Neural cell (in vitro differentiated cells): ENCODE measurements at regions not wholly inside any gene's neighbourhood (a gene's known extent, or its start where the extent isn't known, plus 50 kb on each side); places are given as distances from the start of the nearest gene placed in this dataset.

Experiments
- H2AFZ ChIP-seq: fragments of 200-600, 300-800 bp; sonication (generic), shearing (Covaris generic); 2 replicates; pipeline ENCODE4 v1.6.0; 2014; ENCODE audit warnings: low read depth, mild to moderate bottlenecking, antibody characterized with exemption, low read length, moderate library complexity
- H3F3A ChIP-seq: fragments of 200-600 bp; shearing (Covaris generic); 2 replicates; pipeline ENCODE4 v1.6.1; 2016; ENCODE audit warnings: mild to moderate bottlenecking, moderate library complexity, mixed read lengths, antibody characterized with exemption, low read length; ENCODE audit not compliant: insufficient read depth, poor library complexity, severe bottlenecking
- H3K27ac ChIP-seq: fragments of 200-600, 300-800 bp; sonication (generic), shearing (Covaris generic); 2 replicates; pipeline ENCODE4 v1.5.1; 2014; ENCODE audit warnings: mild to moderate bottlenecking, low read length, moderate library complexity
- H3K27me3 ChIP-seq: fragments of 300-800, 200-600 bp; sonication (generic), shearing (Covaris generic); 2 replicates; pipeline ENCODE4 v1.6.0; 2014; ENCODE audit warnings: mild to moderate bottlenecking, low read depth, low read length, moderate library complexity; ENCODE audit not compliant: insufficient read depth
- H3K36me3 ChIP-seq: fragments of 300-800, 200-600 bp; sonication (generic), shearing (Covaris generic); 2 replicates; pipeline ENCODE4 v1.5.1; 2014; ENCODE audit warnings: mild to moderate bottlenecking, antibody characterized with exemption, low read length, moderate library complexity; ENCODE audit not compliant: insufficient read depth
- H3K4me2 ChIP-seq: fragments of 300-800, 200-600 bp; sonication (generic), shearing (Covaris generic); 2 replicates; pipeline ENCODE4 v1.6.0; 2014; ENCODE audit warnings: mild to moderate bottlenecking, low read length
- H3K4me3 ChIP-seq: fragments of 300-800, 200-600 bp; sonication (generic), shearing (Covaris generic); 2 replicates; pipeline ENCODE4 v1.5.1; 2014; ENCODE audit warnings: mild to moderate bottlenecking, low read length, moderate library complexity
- H3K79me2 ChIP-seq: fragments of 200-600 bp; shearing (Covaris generic); replicated peaks from 2 replicates; pipeline ENCODE4 v1.6.0; 2014; ENCODE audit warnings: mild to moderate bottlenecking, low read length, moderate library complexity; ENCODE audit not compliant: insufficient read depth
- H3K9ac ChIP-seq: fragments of 300-800, 200-600 bp; sonication (generic), shearing (Covaris generic); 2 replicates; pipeline ENCODE4 v1.6.1; 2016; ENCODE audit warnings: mild to moderate bottlenecking, low read length, mixed read lengths
- H3K9me2 ChIP-seq: fragments of 200-600 bp; shearing (Covaris generic); 2 replicates; pipeline ENCODE4 v1.6.1; 2016; ENCODE audit warnings: mild to moderate bottlenecking, low read length, mixed read lengths; ENCODE audit not compliant: insufficient read depth
- H3K9me3 ChIP-seq: fragments of 200-600, 300-800 bp; sonication (generic), shearing (Covaris generic); 2 replicates; pipeline ENCODE4 v1.6.1; 2016; ENCODE audit warnings: mild to moderate bottlenecking, mixed run types, low read length, moderate library complexity, mixed read lengths
- H4K20me1 ChIP-seq: fragments of 200-600 bp; shearing (Covaris generic); 2 replicates; pipeline ENCODE4 v1.6.1; 2016; ENCODE audit warnings: mild to moderate bottlenecking, mixed run types; ENCODE audit not compliant: insufficient read depth
- CTCF ChIP-seq: fragments of 450-650 bp; IDR thresholded peaks from 2 replicates; pipeline ENCODE4 v1.5.1; 2014; ENCODE audit warnings: antibody characterized with exemption, mild to moderate bottlenecking, moderate library complexity; ENCODE audit not compliant: poor library complexity, severe bottlenecking
- EP300 ChIP-seq: fragments of 450-650 bp; conservative IDR thresholded peaks from 2 replicates; pipeline ENCODE4 v1.6.1; 2014; ENCODE audit warnings: antibody characterized with exemption, mild to moderate bottlenecking, moderate library complexity; ENCODE audit not compliant: poor library complexity, severe bottlenecking
- TAF1 ChIP-seq: IDR thresholded peaks from 2 replicates; pipeline ENCODE4 v1.6.1; 2012; ENCODE audit warnings: low read depth

- H2AFZ ChIP-seq = no peak overlapping the region
- no peak overlapping the region for H3K27ac ChIP-seq
- no peaks in the 10 kb centered on the region for H3F3A ChIP-seq
- H3K27me3 ChIP-seq = no peaks in the 10 kb centered on the region
- H3K9ac ChIP-seq = no peak overlapping the region
- no peaks in the 10 kb centered on the region for H3K36me3 ChIP-seq
- H3K4me3 ChIP-seq = no peak overlapping the region
- H3K79me2 ChIP-seq = no peaks in the 10 kb centered on the region
- H3K4me2 ChIP-seq = no peak overlapping the region
- TF ChIP-seq TAF1 (no peak), EP300 (no peak)
- H4K20me1 ChIP-seq = no peaks in the 10 kb centered on the region
- H3K9me2 ChIP-seq = no peaks in the 10 kb centered on the region
- no peaks in the 10 kb centered on the region for H3K9me3 ChIP-seq
These were observed 204.3 kb downstream of the SOX2 start for GRCh38 chr3:181916013-181916412.

GRCh38 chr3:181917027-181917426 lies 205.3 kb downstream of the SOX2 start:
- Histone ChIP-seq H3K4me2 (no peak overlapping the region), H3K27ac (no peak overlapping the region), H3K9me3 (no peaks in the 10 kb centered on the region), H2AFZ (no peak overlapping the region), H3K36me3 (no peaks in the 10 kb centered on the region), H3K79me2 (no peaks in the 10 kb centered on the region), H3K27me3 (no peaks in the 10 kb centered on the region), H3F3A (no peaks in the 10 kb centered on the region), H3K9me2 (no peaks in the 10 kb centered on the region), H4K20me1 (no peaks in the 10 kb centered on the region), H3K9ac (no peak overlapping the region), H3K4me3 (no peak overlapping the region)
- no peak for TF ChIP-seq EP300

GRCh38 chr3:181919375-181919774 lies 207.7 kb downstream of the SOX2 start:
- TF ChIP-seq CTCF = no peak
- no peaks in the 10 kb centered on the region for H3K27me3 ChIP-seq

GRCh38 chr3:181920409-181920808 lies 208.7 kb downstream of the SOX2 start:
- no peak overlapping the region for H3K9ac ChIP-seq
- H3F3A ChIP-seq = no peaks in the 10 kb centered on the region
- no peak overlapping the region for H3K4me3 ChIP-seq
- H3K79me2 ChIP-seq = no peaks in the 10 kb centered on the region
- TF ChIP-seq CTCF = no peak
- H4K20me1 ChIP-seq = no peaks in the 10 kb centered on the region
- no peak overlapping the region for H2AFZ ChIP-seq
- H3K36me3 ChIP-seq = no peaks in the 10 kb centered on the region
- H3K9me2 ChIP-seq = no peaks in the 10 kb centered on the region
- no peaks in the 10 kb centered on the region for H3K27me3 ChIP-seq
- no peak overlapping the region for H3K27ac ChIP-seq
- H3K4me2 ChIP-seq = no peak overlapping the region
- no peaks in the 10 kb centered on the region for H3K9me3 ChIP-seq

More at GRCh38 chr3:181919375-181919774, 207.7 kb downstream of the SOX2 start:
- no peak overlapping the region for H3K9ac ChIP-seq
- H4K20me1 ChIP-seq = no peaks in the 10 kb centered on the region
- no peak overlapping the region for H3K27ac ChIP-seq
- no peak overlapping the region for H3K4me3 ChIP-seq
- H3K9me2 ChIP-seq = no peaks in the 10 kb centered on the region
- no peaks in the 10 kb centered on the region for H3K36me3 ChIP-seq
- no peaks in the 10 kb centered on the region for H3F3A ChIP-seq
- H3K79me2 ChIP-seq = no peaks in the 10 kb centered on the region
- H3K4me2 ChIP-seq = no peak overlapping the region
- no peak overlapping the region for H2AFZ ChIP-seq
- no peaks in the 10 kb centered on the region for H3K9me3 ChIP-seq
